MCF 10A (cell line): ENCODE measurements at regions not wholly inside any gene's neighbourhood (a gene's known extent, or its start where the extent isn't known, plus 50 kb on each side); places are given as distances from the start of the nearest gene placed in this dataset.
"Not testable (repeated sequence)": the region's sequence is repeated elsewhere in the genome, so short reads cannot be mapped to it uniquely, and the experiment has no call there.

ENCODE experiments used
- BruUV-seq: library from RNA; stranded (reverse); fragments of 400-500 nt; replicated peaks from 2 replicates; lab custom pipeline; 2021; lab: Mats Ljungman, UMichigan
- CTCF ChIA-PET: fragments of 300-600 bp; sonication (Branson Sonifier 250); formaldehyde crosslinking; extraction: SDS; loops from one replicate; lab custom pipeline; 2021; ENCODE audit warnings: antibody characterized with exemption, inconsistent platforms; lab: Yijun Ruan, JAX
- POLR2A ChIA-PET: fragments of 300-600, 350-650 bp; sonication (Branson Sonifier 250); formaldehyde crosslinking; extraction: SDS; loops from one replicate; lab custom pipeline; 2020; ENCODE audit warnings: antibody characterized with exemption, inconsistent platforms; lab: Yijun Ruan, JAX
- DNase-seq: peaks from one replicate; pipeline ENCODE4 v3.0.0-alpha.2; 2018; ENCODE audit not compliant: unreplicated experiment
- H3K27ac Mint-ChIP-seq: one replicate; pipeline ENCODE4 v1.8.0; 2022; ENCODE audit warnings: mild to moderate bottlenecking, low read depth, mixed read lengths; ENCODE audit not compliant: unreplicated experiment
- H3K27me3 Mint-ChIP-seq: one replicate; pipeline ENCODE4 v1.8.0; 2022; ENCODE audit warnings: mixed read lengths; ENCODE audit not compliant: insufficient read depth, unreplicated experiment
- H3K36me3 Mint-ChIP-seq: one replicate; pipeline ENCODE4 v1.8.0; 2022; ENCODE audit warnings: mild to moderate bottlenecking, moderate library complexity, mixed read lengths; ENCODE audit not compliant: insufficient read depth, unreplicated experiment
- H3K4me1 Mint-ChIP-seq: one replicate; pipeline ENCODE4 v1.8.0; 2022; ENCODE audit warnings: mixed read lengths; ENCODE audit not compliant: insufficient read depth, unreplicated experiment
- H3K4me3 Mint-ChIP-seq: one replicate; pipeline ENCODE4 v1.8.0; 2022; ENCODE audit warnings: mild to moderate bottlenecking, moderate library complexity, mixed read lengths; ENCODE audit not compliant: unreplicated experiment
- H3K9me3 Mint-ChIP-seq: one replicate; pipeline ENCODE4 v1.8.0; 2022; ENCODE audit warnings: mixed read lengths; ENCODE audit not compliant: unreplicated experiment
- CTCF ChIP-seq: fragments of 200-600 bp; IDR thresholded peaks from one replicate; pipeline ENCODE4 v1.8.0; 2022; ENCODE audit warnings: antibody characterized with exemption, mild to moderate bottlenecking; ENCODE audit not compliant: unreplicated experiment
- intact Hi-C: fragments of 100-400 bp; cut with micrococcal nuclease; formaldehyde crosslinking; loops from 2 replicates; pipeline ENCODE4 v1.14.1; 2022

- Mint-ChIP-seq H3K4me3 (no peak overlapping the region), H3K27ac (no peak overlapping the region), H3K4me1 (no peaks in the 10 kb centered on the region), H3K27me3 (no peaks in the 10 kb centered on the region), H3K9me3 (peaks cover 10% of the 10 kb centered on the region), H3K36me3 (no peaks in the 10 kb centered on the region)
- no peak for TF ChIP-seq CTCF
- ChIA-PET CTCF (no interaction called here), POLR2A (no interaction called here)
- intact Hi-C loops: no loop called here
- BruUV-seq: no TSS peak
- DNase-seq: peak; percentile 88
Observed at GRCh38 chr5:28301712-28302111, 1263.3 kb upstream of the CDH9 start.

- no TSS peak for BruUV-seq
- no peak for DNase-seq
- Mint-ChIP-seq H3K4me3 (no peak overlapping the region), H3K36me3 (no peaks in the 10 kb centered on the region), H3K9me3 (peaks cover 7% of the 10 kb centered on the region), H3K4me1 (no peaks in the 10 kb centered on the region), H3K27me3 (no peaks in the 10 kb centered on the region), H3K27ac (no peak overlapping the region)
- ChIA-PET POLR2A (no interaction called here), CTCF (interaction anchor here (0.7 kb wide), 1 partner anchor 601 kb away, joined by 3 read pairs; no protein-coding TSS in a partner anchor)
- intact Hi-C loops: no loop called here
- no peak for TF ChIP-seq CTCF
Observed at GRCh38 chr5:28296254-28297013, 1258.0 kb upstream of the CDH9 start.

- H3K36me3 Mint-ChIP-seq, POLR2A ChIA-PET, intact Hi-C loops, H3K27ac Mint-ChIP-seq, H3K27me3 Mint-ChIP-seq, H3K4me1 Mint-ChIP-seq, H3K9me3 Mint-ChIP-seq, DNase-seq, H3K4me3 Mint-ChIP-seq, BruUV-seq, CTCF ChIA-PET: not testable (repeated sequence)
Observed at GRCh38 chr5:28287021-28287420, 1248.6 kb upstream of the CDH9 start.

- Mint-ChIP-seq H3K9me3 (no peaks in the 10 kb centered on the region), H3K27ac (no peak overlapping the region), H3K36me3 (no peaks in the 10 kb centered on the region), H3K4me3 (no peak overlapping the region), H3K4me1 (no peaks in the 10 kb centered on the region), H3K27me3 (no peaks in the 10 kb centered on the region)
- no peak for DNase-seq
- intact Hi-C loops: no loop called here
- ChIA-PET CTCF (no interaction called here), POLR2A (no interaction called here)
- no peak for TF ChIP-seq CTCF
- no TSS peak for BruUV-seq
Observed at GRCh38 chr5:28286566-28286965, 1248.2 kb upstream of the CDH9 start.
